DND-41 (cell line): ENCODE measurements at regions not wholly inside any gene's neighbourhood (a gene's known extent, or its start where the extent isn't known, plus 50 kb on each side); places are given as distances from the start of the nearest gene placed in this dataset.
"Not testable (repeated sequence)": the region's sequence is repeated elsewhere in the genome, so short reads cannot be mapped to it uniquely, and the experiment has no call there.

Source experiments
- ATAC-seq: fragments of 200-7000 bp; cut with Tn5 transposase; 3 replicates; pipeline ENCODE4 v1.9.1; 2021; ENCODE audit warnings: low read depth; ENCODE audit not compliant: insufficient read depth
- DNase-seq: peaks from one replicate; pipeline ENCODE4 v3.0.0-alpha.2; 2020
- H2AFZ ChIP-seq: 2 replicates; pipeline ENCODE4 v1.6.0; 2012; ENCODE audit warnings: low read depth, low read length
- H3K27ac ChIP-seq: 2 replicates; pipeline ENCODE4 v1.5.1; 2012; ENCODE audit warnings: low read length, inconsistent platforms
- H3K27me3 ChIP-seq: fragments of 200-600 bp; sonication (generic); 2 replicates; pipeline ENCODE4 v1.6.0; 2012; ENCODE audit warnings: low read length, mild to moderate bottlenecking, inconsistent platforms; ENCODE audit not compliant: insufficient read depth, poor library complexity
- H3K36me3 ChIP-seq: 2 replicates; pipeline ENCODE4 v1.5.1; 2012; ENCODE audit warnings: low read length, inconsistent platforms; ENCODE audit not compliant: insufficient read depth
- H3K4me1 ChIP-seq: 2 replicates; pipeline ENCODE4 v1.5.1; 2012; ENCODE audit warnings: mild to moderate bottlenecking, low read length; ENCODE audit not compliant: insufficient read depth
- H3K4me2 ChIP-seq: 2 replicates; pipeline ENCODE4 v1.6.0; 2012; ENCODE audit warnings: mild to moderate bottlenecking, moderate library complexity, low read length, inconsistent platforms; ENCODE audit not compliant: insufficient read depth
- H3K4me3 ChIP-seq, 2 experiments: fragments of 200-600 bp in 1 of 2; shearing (Covaris generic) in 1 of 2; 2 replicates each; pipeline ENCODE4 v1.5.1; 2012 to 2016; ENCODE audit warnings: inconsistent platforms in 2 of 2, low read length in 2 of 2, mild to moderate bottlenecking in 2 of 2, low read depth in 1 of 2, moderate library complexity in 1 of 2
- H3K79me2 ChIP-seq: 2 replicates; pipeline ENCODE4 v1.6.0; 2012; ENCODE audit warnings: low read length, inconsistent platforms; ENCODE audit not compliant: insufficient read depth
- H3K9ac ChIP-seq: 2 replicates; pipeline ENCODE4 v1.6.0; 2012; ENCODE audit warnings: low read depth, mild to moderate bottlenecking, inconsistent platforms, low read length, moderate library complexity
- H3K9me3 ChIP-seq: 2 replicates; pipeline ENCODE4 v1.5.1; 2012; ENCODE audit warnings: low read length, moderate library complexity, mild to moderate bottlenecking, inconsistent platforms; ENCODE audit not compliant: insufficient read depth, severe bottlenecking
- H4K20me1 ChIP-seq: 2 replicates; pipeline ENCODE4 v1.6.0; 2012; ENCODE audit warnings: low read length; ENCODE audit not compliant: insufficient read depth
- CTCF ChIP-seq: IDR thresholded peaks from 2 replicates; pipeline ENCODE4 v1.5.1; 2012; ENCODE audit warnings: borderline replicate concordance, low read length, moderate library complexity, mild to moderate bottlenecking; ENCODE audit not compliant: poor library complexity, severe bottlenecking; ENCODE audit errors: extremely low read depth
- EZH2 ChIP-seq: IDR thresholded peaks from 3 replicates; pipeline ENCODE4 v1.6.1; 2012; ENCODE audit warnings: borderline replicate concordance, low read depth, mild to moderate bottlenecking, moderate library complexity, low read length, inconsistent platforms; ENCODE audit not compliant: severe bottlenecking

- no peaks in the 10 kb centered on the region for H3K27me3 ChIP-seq
- DNase-seq (no peak), ATAC-seq (no peak)
- H4K20me1 ChIP-seq, result no peaks in the 10 kb centered on the region
- no peak overlapping the region for H3K4me2 ChIP-seq
- no peak overlapping the region for H2AFZ ChIP-seq
- H3K9ac ChIP-seq, result no peak overlapping the region
- H3K27ac ChIP-seq, result no peak overlapping the region
- H3K9me3 ChIP-seq, result no peaks in the 10 kb centered on the region
- TF ChIP-seq CTCF, result no peak
- TF ChIP-seq EZH2, result no peak
- no peaks in the 10 kb centered on the region for H3K4me1 ChIP-seq
- H3K79me2 ChIP-seq, result no peaks in the 10 kb centered on the region
- H3K36me3 ChIP-seq, result no peaks in the 10 kb centered on the region
- no peak overlapping the region for H3K4me3 ChIP-seq
Observed at GRCh38 chr3:34504366-34504765, 705.9 kb downstream of the PDCD6IP start.

DNA sequence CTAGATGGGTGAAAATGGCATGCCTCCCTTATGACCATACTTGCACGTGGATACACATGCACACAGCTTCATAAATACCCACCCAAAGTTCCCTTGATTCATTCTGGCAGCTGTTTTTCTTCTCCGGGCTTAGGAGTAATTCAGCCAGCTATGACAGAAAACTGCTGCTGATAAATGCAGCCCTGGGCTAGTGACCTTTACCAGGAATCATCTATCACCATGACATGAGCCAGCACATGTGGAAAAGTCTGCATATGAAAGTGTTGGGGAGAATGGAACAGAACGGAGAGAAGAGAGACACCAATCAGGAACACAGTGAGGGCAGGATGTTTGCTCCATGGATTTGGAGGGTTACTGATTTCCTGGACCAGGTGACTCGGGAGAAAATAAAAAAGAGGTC, 706.3 kb downstream of the PDCD6IP start:
- H3K27me3 ChIP-seq, result no peaks in the 10 kb centered on the region
- H3K4me2 ChIP-seq, result no peak overlapping the region
- no peak overlapping the region for H2AFZ ChIP-seq
- no peaks in the 10 kb centered on the region for H3K36me3 ChIP-seq
- H3K27ac ChIP-seq, result no peak overlapping the region
- TF ChIP-seq CTCF (no peak), EZH2 (no peak)
- H3K9ac ChIP-seq, result no peak overlapping the region
- H3K79me2 ChIP-seq, result no peaks in the 10 kb centered on the region
- no peaks in the 10 kb centered on the region for H3K4me1 ChIP-seq
- ATAC-seq (no peak), DNase-seq (no peak)
- no peak overlapping the region for H3K4me3 ChIP-seq
- H3K9me3 ChIP-seq, result no peaks in the 10 kb centered on the region
- no peaks in the 10 kb centered on the region for H4K20me1 ChIP-seq

DNA sequence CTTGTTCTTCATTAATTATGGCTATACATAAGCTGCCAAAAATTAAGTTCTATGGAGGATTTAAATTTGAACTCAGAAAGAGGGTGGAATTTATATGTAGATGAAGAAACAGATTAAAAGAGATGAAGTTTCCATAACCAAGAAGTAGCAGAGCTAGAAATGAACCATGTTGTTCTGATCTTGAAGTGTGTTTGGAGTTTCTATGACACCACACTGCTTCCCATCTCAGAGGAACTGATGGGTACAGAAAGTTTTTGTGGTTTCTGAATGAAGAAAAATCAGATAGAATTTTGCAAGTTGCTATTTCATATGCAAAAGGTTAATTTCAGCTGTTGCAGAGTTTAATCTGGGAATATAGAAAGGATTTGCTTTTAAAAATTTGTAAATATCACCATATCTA, 710.3 kb downstream of the PDCD6IP start:
- no peaks in the 10 kb centered on the region for H3K9me3 ChIP-seq
- no peak for ATAC-seq
- no peak overlapping the region for H3K4me3 ChIP-seq
- H3K4me2 ChIP-seq, result no peak overlapping the region
- TF ChIP-seq EZH2 (no peak), CTCF (no peak)
- no peak overlapping the region for H2AFZ ChIP-seq
- no peaks in the 10 kb centered on the region for H3K27me3 ChIP-seq
- H3K9ac ChIP-seq, result no peak overlapping the region
- H4K20me1 ChIP-seq, result no peaks in the 10 kb centered on the region
- H3K4me1 ChIP-seq, result no peaks in the 10 kb centered on the region
- no peaks in the 10 kb centered on the region for H3K36me3 ChIP-seq
- no peaks in the 10 kb centered on the region for H3K79me2 ChIP-seq
- no peak overlapping the region for H3K27ac ChIP-seq
- DNase-seq, result no peak

DNA sequence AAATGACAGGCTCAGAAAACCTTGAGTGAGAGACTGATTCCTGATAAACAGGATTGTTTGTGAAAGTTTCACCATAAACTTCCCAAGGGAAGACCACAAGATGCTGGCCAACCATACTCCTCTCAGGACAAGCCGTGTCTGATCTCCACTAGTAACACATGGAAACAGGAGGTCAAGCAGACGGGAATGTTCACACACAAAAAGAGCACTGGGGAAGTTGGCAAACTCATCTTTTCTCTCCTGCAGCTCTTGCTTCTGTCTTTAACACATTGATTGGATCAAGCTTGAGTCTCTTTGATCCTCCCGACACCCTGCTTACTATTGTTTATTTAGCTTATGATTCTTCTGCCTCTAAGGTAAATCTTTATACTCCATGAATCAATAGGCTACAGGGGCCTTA, 713.5 kb downstream of the PDCD6IP start:
- DNase-seq (no peak), ATAC-seq (no peak)
- Histone ChIP-seq H3K4me1 (no peaks in the 10 kb centered on the region), H3K36me3 (no peaks in the 10 kb centered on the region), H3K4me3 (no peak overlapping the region), H3K27ac (no peak overlapping the region), H3K27me3 (no peaks in the 10 kb centered on the region), H3K4me2 (no peak overlapping the region), H3K79me2 (no peaks in the 10 kb centered on the region), H2AFZ (no peak overlapping the region), H4K20me1 (no peaks in the 10 kb centered on the region), H3K9ac (no peak overlapping the region), H3K9me3 (no peaks in the 10 kb centered on the region)
- TF ChIP-seq CTCF, result no peak
- TF ChIP-seq EZH2, result no peak

- not testable (repeated sequence) for DNase-seq, H3K4me1 ChIP-seq, H3K36me3 ChIP-seq, H3K4me2 ChIP-seq, H3K4me3 ChIP-seq, H4K20me1 ChIP-seq, H3K27me3 ChIP-seq, H3K27ac ChIP-seq, ATAC-seq, H2AFZ ChIP-seq, H3K79me2 ChIP-seq, H3K9ac ChIP-seq
- H3K9me3 ChIP-seq, result peaks cover 10% of the 10 kb centered on the region
Observed at GRCh38 chr3:34519008-34519407, 720.6 kb downstream of the PDCD6IP start.
